NOMO-1 treated with DMSO at 0.1 percent for 48 hours (cell line): ENCODE measurements at regions not wholly inside any gene's neighbourhood (a gene's known extent, or its start where the extent isn't known, plus 50 kb on each side); places are given as distances from the start of the nearest gene placed in this dataset.

Source experiments
- DNase-seq: peaks from one replicate; lab custom pipeline; 2025; ENCODE audit not compliant: unreplicated experiment; lab: John Stamatoyannopoulos, UW

DNA sequence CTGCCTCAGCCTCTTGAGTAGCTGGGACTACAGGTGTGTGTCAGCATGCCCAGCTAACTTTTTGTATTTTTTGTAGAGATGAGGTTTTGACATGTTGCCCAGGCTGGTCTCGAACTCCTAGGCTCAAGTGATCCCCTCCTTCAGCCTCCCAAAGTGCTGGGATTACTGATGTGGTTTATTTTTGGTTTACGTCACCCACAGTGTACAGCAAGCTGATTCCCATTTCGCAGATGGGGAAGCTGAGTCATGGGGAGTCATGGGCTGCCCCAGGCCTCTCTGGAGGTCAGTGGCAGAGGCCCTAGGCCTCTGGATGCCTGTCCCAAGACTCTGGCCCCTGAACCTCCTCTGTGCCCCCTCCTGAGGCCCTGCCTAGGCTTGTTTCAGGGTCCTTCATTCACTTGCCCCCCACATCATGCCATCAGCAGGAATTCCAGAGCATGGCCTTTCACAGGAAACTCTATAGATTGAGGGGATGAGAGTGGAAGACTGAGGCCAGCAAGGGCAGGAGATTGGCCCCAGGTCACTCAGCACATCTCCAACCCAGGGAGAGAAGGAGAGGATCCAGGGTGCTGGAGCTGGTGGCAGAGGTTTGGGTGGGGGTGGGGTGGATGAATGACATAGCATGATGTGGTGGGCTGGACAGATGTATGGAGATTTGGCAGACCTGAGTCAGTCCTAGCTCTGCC, 266.0 kb downstream of the PTPRU start:
- DNase-seq, result no peak

GRCh38 chr1:29501227-29501976, 265.1 kb downstream of the PTPRU start:
- DNase-seq, result no peak

DNA sequence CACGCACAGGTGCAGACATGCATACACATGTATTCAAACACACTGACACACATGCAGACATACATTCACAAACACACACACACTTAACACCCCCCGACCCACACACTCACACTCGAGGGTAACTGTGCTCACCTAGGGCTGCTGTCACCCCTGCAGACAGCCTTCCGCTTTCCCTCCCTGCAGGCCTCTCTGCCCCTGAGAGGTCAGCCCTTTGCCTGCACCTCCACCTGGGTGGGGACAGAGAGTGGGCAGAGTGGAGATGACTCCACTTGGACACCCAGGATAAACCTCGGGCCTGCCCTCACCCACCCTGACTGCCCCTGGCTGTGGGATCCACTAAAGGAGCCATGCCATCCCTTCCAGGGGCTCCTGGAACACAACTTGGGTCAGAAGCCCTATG, 264.3 kb downstream of the PTPRU start:
- DNase-seq, result no peak

DNA sequence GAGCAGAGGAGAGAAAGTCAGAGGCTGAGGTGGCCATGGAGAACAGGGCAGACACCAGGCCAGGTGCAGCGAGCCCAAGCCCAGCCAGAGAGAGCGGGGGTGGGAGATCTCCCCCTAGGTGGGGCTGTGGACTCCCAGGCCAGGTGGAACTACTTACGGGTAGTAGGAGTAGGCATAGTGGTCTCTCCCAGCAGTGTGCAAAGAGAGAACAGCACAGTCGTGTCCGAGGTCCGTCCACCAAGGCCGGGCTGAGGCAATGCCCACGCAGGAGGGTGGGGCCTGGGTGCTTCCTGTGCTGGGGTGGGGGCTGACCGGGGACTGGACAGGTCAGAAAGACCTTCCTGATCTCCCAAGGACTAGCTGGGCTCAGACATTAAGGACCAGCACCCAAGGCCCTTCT, 263.7 kb downstream of the PTPRU start:
- DNase-seq, result no peak

DNA sequence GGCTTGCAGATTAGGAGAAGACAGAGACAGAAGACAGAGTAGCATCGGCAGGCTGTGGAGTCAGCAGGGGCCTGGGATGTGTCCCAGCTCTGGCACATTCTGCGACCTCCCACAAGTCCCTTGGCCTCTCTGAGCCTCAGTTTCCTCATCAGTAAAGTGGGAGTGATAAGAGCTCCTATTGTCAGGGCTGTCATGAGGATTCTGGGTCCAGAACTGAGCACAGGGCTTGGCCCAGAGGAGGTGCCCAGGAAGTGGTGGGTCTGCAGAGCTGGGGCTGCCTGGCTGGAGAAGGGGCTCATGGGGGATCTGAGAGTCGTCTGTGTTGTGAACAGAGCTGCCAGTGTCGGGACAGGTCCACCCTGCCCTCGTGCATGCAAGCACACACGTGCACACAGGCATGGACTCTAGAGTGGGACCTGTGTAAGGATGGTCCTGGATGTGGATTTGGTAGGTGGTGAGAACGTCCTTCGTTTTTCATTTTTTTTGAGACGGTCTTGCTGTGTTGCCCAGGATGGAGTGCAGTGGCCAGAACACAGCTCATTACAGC, 262.9 kb downstream of the PTPRU start:
- DNase-seq, result no peak

DNA sequence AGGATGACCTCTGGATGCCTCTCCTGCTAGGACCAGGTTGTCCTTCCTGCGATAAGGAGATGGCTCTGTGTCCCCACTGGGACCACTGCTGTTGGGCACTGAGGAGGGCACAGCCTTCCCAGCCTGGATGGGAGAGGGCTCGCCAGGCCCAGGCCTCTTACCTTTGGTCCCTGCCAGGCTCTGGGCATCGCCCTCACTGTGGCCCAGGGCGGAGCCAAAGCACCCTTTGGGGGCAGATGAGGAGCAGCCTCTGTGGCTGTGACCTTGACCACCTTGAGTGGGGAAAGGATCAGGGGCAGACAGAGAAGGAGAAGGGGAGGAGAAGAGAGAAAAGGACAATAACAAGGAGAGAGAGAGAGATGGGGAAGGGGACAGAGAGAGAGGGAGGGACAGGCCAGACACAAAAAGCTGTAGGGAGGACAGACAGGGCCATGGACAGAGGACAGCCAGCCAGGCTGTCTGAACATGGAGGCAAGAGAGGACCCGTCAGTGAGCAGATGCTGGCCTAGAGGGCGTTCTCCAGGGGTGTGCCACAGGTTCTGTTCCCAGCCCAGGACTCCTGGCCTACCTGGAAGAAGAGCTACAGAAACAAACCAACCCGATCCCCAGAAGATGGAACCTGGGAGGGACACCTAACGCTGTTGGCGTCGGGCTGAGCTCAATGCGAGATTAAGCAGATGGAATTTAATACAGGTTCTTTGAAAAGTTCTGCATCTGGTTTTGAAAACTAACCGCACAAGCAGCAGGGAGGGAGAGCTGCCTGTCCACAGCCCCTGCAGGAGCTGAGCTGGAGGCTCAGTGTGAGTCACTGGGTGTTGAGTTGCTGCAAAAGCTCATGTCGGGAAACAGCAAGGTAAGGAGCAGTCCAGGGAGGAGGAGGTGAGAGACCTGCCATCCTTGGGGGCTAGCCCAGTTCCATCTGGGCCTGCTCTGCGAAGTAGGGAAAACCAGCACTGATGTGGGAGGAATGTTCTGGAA, 262.1 kb downstream of the PTPRU start:
- DNase-seq, result no peak

- DNase-seq, result no peak
Measured at GRCh38 chr1:29497395-29498125, 261.2 kb downstream of the PTPRU start.

DNA sequence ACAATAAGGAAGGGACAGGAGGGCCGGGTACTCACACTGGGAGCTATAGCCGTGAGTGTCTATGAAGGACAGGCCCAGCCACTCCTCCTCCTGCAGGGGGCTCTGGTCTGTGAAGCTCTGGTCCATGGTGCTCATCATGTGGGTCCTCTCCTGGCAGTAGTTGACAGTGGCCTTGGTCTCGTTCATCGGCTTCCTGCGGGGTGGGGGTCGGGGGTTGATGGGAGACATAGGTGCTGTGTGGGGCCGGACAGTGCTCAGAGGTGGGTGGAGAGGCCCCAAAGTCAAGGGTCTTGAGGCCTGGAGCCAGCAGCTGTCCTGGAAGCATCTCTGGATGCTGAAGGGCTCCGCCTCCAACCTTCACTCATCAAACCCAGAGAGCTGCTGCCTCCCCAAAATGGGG, 260.4 kb downstream of the PTPRU start:
- DNase-seq, result no peak

GRCh38 chr1:29490204-29490934, 254.0 kb downstream of the PTPRU start:
- DNase-seq, result no peak

DNA sequence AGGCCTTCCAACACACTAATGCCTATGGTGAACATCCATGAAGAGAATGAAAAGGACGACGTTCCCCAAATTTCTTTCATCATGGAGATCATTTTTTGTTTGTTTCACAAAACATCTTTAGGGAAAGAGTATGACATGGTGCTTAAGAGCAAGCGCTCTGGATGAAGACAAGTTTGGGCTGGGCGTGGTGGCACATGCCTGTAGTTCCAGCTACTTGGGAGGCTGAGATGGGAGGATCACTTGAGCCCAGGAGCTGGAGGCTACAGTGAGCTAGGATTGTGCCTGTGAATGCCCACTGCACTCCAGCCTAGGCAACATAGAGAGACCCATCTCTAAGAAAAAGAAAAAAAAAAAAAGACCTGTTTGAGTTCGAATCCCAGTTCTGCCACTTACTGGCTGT, 253.1 kb downstream of the PTPRU start:
- no peak for DNase-seq

- DNase-seq, result no peak
Measured at GRCh38 chr1:29488794-29489311, 252.5 kb downstream of the PTPRU start.

- DNase-seq, result no peak
Measured at GRCh38 chr1:29488086-29488793, 251.9 kb downstream of the PTPRU start.

GRCh38 chr1:29487291-29487690, 251.0 kb downstream of the PTPRU start:
- DNase-seq, result no peak

GRCh38 chr1:29485096-29485925, 249.0 kb downstream of the PTPRU start:
- DNase-seq, result no peak

DNA sequence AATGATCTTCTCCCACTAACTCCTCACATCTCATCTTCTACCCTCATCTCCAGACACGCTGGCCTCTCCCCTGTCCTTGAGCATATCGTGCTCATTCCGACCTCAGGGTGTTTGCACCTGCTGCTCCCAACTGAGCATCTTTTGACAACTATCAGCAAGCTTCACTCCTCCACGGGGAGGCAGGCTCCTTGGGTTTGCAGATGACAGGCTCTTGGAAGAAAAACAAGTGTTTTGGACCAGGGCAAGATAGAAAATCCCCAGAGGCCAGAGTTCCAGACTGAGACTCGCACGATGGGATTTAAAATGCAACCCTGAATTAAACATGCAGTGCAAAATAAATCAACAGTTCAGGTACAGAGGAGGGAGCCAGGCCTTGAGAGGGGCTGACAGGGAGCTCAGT, 246.7 kb downstream of the PTPRU start:
- no peak for DNase-seq

DNA sequence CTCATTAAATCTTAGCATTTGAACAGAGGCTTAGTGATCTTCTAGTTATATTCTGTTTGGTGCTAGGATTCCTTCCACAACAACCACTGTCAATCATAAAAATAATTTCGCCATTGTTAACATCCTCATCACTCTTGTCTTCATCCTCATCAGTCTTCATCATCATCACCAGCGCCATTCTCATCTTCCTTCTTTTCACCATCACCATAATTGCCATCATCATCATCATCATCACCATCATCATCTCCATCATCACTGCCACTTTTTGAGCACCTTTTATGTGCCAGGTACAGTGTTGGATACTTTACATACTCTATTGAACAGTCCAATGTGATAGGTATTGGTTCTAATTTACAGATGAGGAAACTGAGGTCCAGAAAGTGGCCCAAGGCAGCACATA, 245.7 kb downstream of the PTPRU start:
- no peak for DNase-seq

- no peak for DNase-seq
Measured at GRCh38 chr1:29481031-29481430, 244.7 kb downstream of the PTPRU start.

- no peak for DNase-seq
Measured at GRCh38 chr1:29478879-29479278, 242.6 kb downstream of the PTPRU start.
